Stomach (tissue), 8 donors: ENCODE measurements at regions not wholly inside any gene's neighbourhood (a gene's known extent, or its start where the extent isn't known, plus 50 kb on each side); places are given as distances from the start of the nearest gene placed in this dataset.

Experiments
- DNase-seq, 2 donors: peaks; one replicate each; pipeline versions ENCODE4 v3.0.0 to v3.0.0-alpha.2; 2013 to 2019
- H3K27ac ChIP-seq, 5 donors: fragments of 200-600 bp in 4 of 5; sonication (generic) in 4 of 5; one replicate each; pipeline ENCODE4 v1.5.1; 2013 to 2019; ENCODE audit warnings: mild to moderate bottlenecking in 1 of 5, moderate library complexity in 1 of 5
- H3K27me3 ChIP-seq, 3 donors: fragments of 200-600 bp; sonication (generic); one replicate each; pipeline ENCODE4 v1.5.1; 2017 to 2019; ENCODE audit warnings: mixed run types in 1 of 3
- H3K36me3 ChIP-seq, 4 donors: fragments of 200-600 bp; sonication (generic); 1 replicate in 3 of 4; 2 replicates in 1 of 4; pipeline ENCODE4 v1.5.1; 2016 to 2019
- H3K4me1 ChIP-seq, 4 donors: fragments of 200-600 bp; sonication (generic); one replicate each; pipeline ENCODE4 v1.5.1; 2016 to 2019
- H3K4me3 ChIP-seq, 4 donors: fragments of 200-600 bp; sonication (generic) in 3 of 4; one replicate each; pipeline ENCODE4 v1.5.1; 2016 to 2019; ENCODE audit warnings: mild to moderate bottlenecking in 1 of 4
- H3K9me3 ChIP-seq, 4 donors: fragments of 200-600 bp; sonication (generic); one replicate each; pipeline ENCODE4 v1.5.1; 2016 to 2019
- CTCF ChIP-seq, 7 experiments: fragments of 450-650 bp in 4 of 7; fragments of 200-600 bp in 3 of 7; sonication (generic) in 3 of 7; IDR thresholded peaks; one replicate each; pipeline ENCODE4 v1.5.1; 2016 to 2019; ENCODE audit warnings: antibody characterized with exemption in 7 of 7, control low read depth in 2 of 7, mild to moderate bottlenecking in 1 of 7
- EP300 ChIP-seq: sonication (generic); formaldehyde crosslinking; IDR thresholded peaks from one replicate; pipeline ENCODE4 v1.6.1; 2017; ENCODE audit warnings: antibody characterized with exemption
- POLR2A ChIP-seq, 4 donors: fragments of 450-650 bp; IDR thresholded peaks; one replicate each; pipeline ENCODE4 v1.6.1; 2016; ENCODE audit warnings: antibody characterized with exemption in 4 of 4, control low read depth in 2 of 4, mild to moderate bottlenecking in 1 of 4, moderate library complexity in 1 of 4
- POLR2AphosphoS5 ChIP-seq, 3 donors: sonication (generic); formaldehyde crosslinking; IDR thresholded peaks; one replicate each; pipeline ENCODE4 v1.6.1; 2016; ENCODE audit warnings: antibody characterized with exemption in 3 of 3
- WGBS, 5 donors: extraction: QIAGEN DNeasy Blood & Tissue Kit in 3 of 5; methylation state at CpG; one replicate each; pipeline versions ENCODE4 v1.1.5 to v1.1.7; 2013 to 2018; 5-methylcytosine and 5-hydroxymethylcytosine counted together
- intact Hi-C: fragments of 100-400 bp; cut with DNase I; formaldehyde crosslinking; loops from one replicate; pipeline ENCODE4 v1.15.1; 2023; ENCODE audit warnings: low total_unique reads
- donor health status: healthy with polysubstance abuse.
- donor health status: Bipolar disorder and iron deficiency.
- donor health status: healthy.

GRCh38 chr6:21902628-21903169, 309.1 kb downstream of the SOX4 start:
- intact Hi-C loops, result no loop called here
- no peak overlapping the region for H3K27ac ChIP-seq
- TF ChIP-seq CTCF (IDR thresholded peaks at IDR 0.05), result no peak
- no peak for TF ChIP-seq POLR2AphosphoS5 (IDR thresholded peaks at IDR 0.05)
- no peak for TF ChIP-seq EP300
- no peak for TF ChIP-seq POLR2A (IDR thresholded peaks at IDR 0.05)
- no peaks in the 10 kb centered on the region for H3K36me3 ChIP-seq
- H3K27me3 ChIP-seq, result no peaks in the 10 kb centered on the region
- no peak overlapping the region for H3K4me3 ChIP-seq
- no peak for DNase-seq
- peaks cover 0 to 12% (median 0%) of the 10 kb centered on the region in 4 donors for H3K4me1 ChIP-seq
- H3K9me3 ChIP-seq, result no peaks in the 10 kb centered on the region
- 86 to 95% (median 87%) methylated on average over 7 of the region's 7 CpGs for WGBS, 5 donors

- 77 to 89% (median 86%) methylated on average over 2 of the region's 2 CpGs for WGBS, 5 donors
- Histone ChIP-seq H3K27me3 (no peaks in the 10 kb centered on the region), H3K9me3 (no peaks in the 10 kb centered on the region), H3K27ac (no peak overlapping the region), H3K4me3 (no peak overlapping the region), H3K4me1 (no peaks in the 10 kb centered on the region), H3K36me3 (no peaks in the 10 kb centered on the region)
- no peak for DNase-seq
- TF ChIP-seq CTCF (IDR thresholded peaks at IDR 0.05) (no peak), POLR2A (IDR thresholded peaks at IDR 0.05) (no peak), EP300 (no peak), POLR2AphosphoS5 (IDR thresholded peaks at IDR 0.05) (no peak)
- intact Hi-C loops, result no loop called here
These were observed 312.0 kb downstream of the SOX4 start for GRCh38 chr6:21905531-21905930.

- TF ChIP-seq EP300, result no peak
- TF ChIP-seq CTCF (IDR thresholded peaks at IDR 0.05), result no peak
- no peak for TF ChIP-seq POLR2A (IDR thresholded peaks at IDR 0.05)
- no peak for TF ChIP-seq POLR2AphosphoS5 (IDR thresholded peaks at IDR 0.05)
- Histone ChIP-seq H3K27ac (no peak overlapping the region), H3K36me3 (no peaks in the 10 kb centered on the region), H3K4me3 (no peak overlapping the region), H3K4me1 (no peaks in the 10 kb centered on the region), H3K27me3 (no peaks in the 10 kb centered on the region), H3K9me3 (no peaks in the 10 kb centered on the region)
- intact Hi-C loops, result no loop called here
- DNase-seq, result no peak
These were observed 313.3 kb downstream of the SOX4 start for GRCh38 chr6:21906826-21907225.

GRCh38 chr6:21907291-21907690, 313.7 kb downstream of the SOX4 start:
- intact Hi-C loops, result no loop called here
- no peak overlapping the region for H3K4me3 ChIP-seq
- no peaks in the 10 kb centered on the region for H3K27me3 ChIP-seq
- 87 to 92% (median 90%) methylated on average over 4 of the region's 4 CpGs for WGBS, 5 donors
- H3K9me3 ChIP-seq, result no peaks in the 10 kb centered on the region
- H3K36me3 ChIP-seq, result no peaks in the 10 kb centered on the region
- no peak for DNase-seq
- no peak for TF ChIP-seq POLR2AphosphoS5 (IDR thresholded peaks at IDR 0.05)
- no peak for TF ChIP-seq EP300
- no peak for TF ChIP-seq CTCF (IDR thresholded peaks at IDR 0.05)
- TF ChIP-seq POLR2A (IDR thresholded peaks at IDR 0.05), result no peak
- no peaks in the 10 kb centered on the region for H3K4me1 ChIP-seq
- H3K27ac ChIP-seq, result no peak overlapping the region
